Uterus (tissue), 2 donors: ENCODE measurements at regions not wholly inside any gene's neighbourhood (a gene's known extent, or its start where the extent isn't known, plus 50 kb on each side); places are given as distances from the start of the nearest gene placed in this dataset.

Experiments
- CTCF ChIP-seq, 4 experiments: fragments of 200-600 bp in 2 of 4; fragments of 450-650 bp in 2 of 4; sonication (generic) in 2 of 4; IDR thresholded peaks; one replicate each; pipeline ENCODE4 v1.5.1; 2016 to 2019; ENCODE audit warnings: antibody characterized with exemption in 4 of 4, mild to moderate bottlenecking in 2 of 4, moderate library complexity in 1 of 4
- POLR2A ChIP-seq, 2 donors: fragments of 450-650 bp; IDR thresholded peaks; one replicate each; pipeline ENCODE4 v1.6.1; 2016; ENCODE audit warnings: antibody characterized with exemption in 2 of 2, mild to moderate bottlenecking in 1 of 2, moderate library complexity in 1 of 2

- no peak for TF ChIP-seq CTCF (IDR thresholded peaks at IDR 0.05)
- TF ChIP-seq POLR2A (IDR thresholded peaks at IDR 0.05), result no peak
Observed at GRCh38 chr2:236813766-236814165, 244.1 kb downstream of the ACKR3 start.
